GM06990 (cell line): ENCODE measurements at regions not wholly inside any gene's neighbourhood (a gene's known extent, or its start where the extent isn't known, plus 50 kb on each side); places are given as distances from the start of the nearest gene placed in this dataset.

Experiments used
- DNase-seq: peaks from one replicate; pipeline ENCODE4 v3.0.0-alpha.2; 2011; ENCODE audit not compliant: insufficient read length; ENCODE audit errors: extremely low read depth
- H3K27me3 ChIP-seq: replicated peaks from 2 replicates; pipeline ENCODE4 v1.6.0; 2011; ENCODE audit warnings: low read length; ENCODE audit not compliant: control insufficient read depth, insufficient read depth
- H3K36me3 ChIP-seq: 2 replicates; pipeline ENCODE4 v1.5.1; 2011; ENCODE audit warnings: low read length; ENCODE audit not compliant: control insufficient read depth, insufficient read depth
- H3K4me3 ChIP-seq: replicated peaks from 2 replicates; pipeline ENCODE4 v1.5.1; 2011; ENCODE audit warnings: low read depth, mild to moderate bottlenecking, control low read depth, low read length
- TF ChIP-seq, protein P1 (sequence below): IDR thresholded peaks from 2 replicates; pipeline ENCODE4 v1.5.1; 2011; ENCODE audit warnings: low read length, control low read depth, mild to moderate bottlenecking, inconsistent platforms; ENCODE audit not compliant: insufficient read depth, poor library complexity, severe bottlenecking

DNA sequence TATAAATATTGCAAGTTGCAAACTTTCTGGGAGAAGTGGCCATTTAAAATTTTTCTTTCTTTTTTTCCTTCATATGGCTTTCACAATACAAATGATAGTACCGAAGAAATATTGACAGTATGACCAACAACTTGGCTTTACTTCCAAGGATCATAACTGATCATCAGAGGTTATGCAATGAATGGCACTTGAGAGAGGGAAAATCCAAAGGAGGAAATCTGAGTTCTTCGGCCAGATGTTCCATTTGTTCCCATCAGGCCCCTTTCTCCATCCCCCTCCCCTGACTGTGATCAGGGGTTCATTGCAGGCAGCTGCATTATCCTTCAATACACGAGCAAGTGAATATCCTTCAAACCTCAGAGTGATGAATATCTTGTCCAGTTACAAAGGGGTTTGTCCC is 130.0 kb upstream of the UST start:
- no peak overlapping the region for H3K4me3 ChIP-seq
- no peaks in the 10 kb centered on the region for H3K36me3 ChIP-seq
- DNase-seq, result no peak
- TF ChIP-seq, protein P1, sequence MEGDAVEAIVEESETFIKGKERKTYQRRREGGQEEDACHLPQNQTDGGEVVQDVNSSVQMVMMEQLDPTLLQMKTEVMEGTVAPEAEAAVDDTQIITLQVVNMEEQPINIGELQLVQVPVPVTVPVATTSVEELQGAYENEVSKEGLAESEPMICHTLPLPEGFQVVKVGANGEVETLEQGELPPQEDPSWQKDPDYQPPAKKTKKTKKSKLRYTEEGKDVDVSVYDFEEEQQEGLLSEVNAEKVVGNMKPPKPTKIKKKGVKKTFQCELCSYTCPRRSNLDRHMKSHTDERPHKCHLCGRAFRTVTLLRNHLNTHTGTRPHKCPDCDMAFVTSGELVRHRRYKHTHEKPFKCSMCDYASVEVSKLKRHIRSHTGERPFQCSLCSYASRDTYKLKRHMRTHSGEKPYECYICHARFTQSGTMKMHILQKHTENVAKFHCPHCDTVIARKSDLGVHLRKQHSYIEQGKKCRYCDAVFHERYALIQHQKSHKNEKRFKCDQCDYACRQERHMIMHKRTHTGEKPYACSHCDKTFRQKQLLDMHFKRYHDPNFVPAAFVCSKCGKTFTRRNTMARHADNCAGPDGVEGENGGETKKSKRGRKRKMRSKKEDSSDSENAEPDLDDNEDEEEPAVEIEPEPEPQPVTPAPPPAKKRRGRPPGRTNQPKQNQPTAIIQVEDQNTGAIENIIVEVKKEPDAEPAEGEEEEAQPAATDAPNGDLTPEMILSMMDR, result no peak
- H3K27me3 ChIP-seq, result no peaks in the 10 kb centered on the region; the same call in 1 of the 2 replicates

DNA sequence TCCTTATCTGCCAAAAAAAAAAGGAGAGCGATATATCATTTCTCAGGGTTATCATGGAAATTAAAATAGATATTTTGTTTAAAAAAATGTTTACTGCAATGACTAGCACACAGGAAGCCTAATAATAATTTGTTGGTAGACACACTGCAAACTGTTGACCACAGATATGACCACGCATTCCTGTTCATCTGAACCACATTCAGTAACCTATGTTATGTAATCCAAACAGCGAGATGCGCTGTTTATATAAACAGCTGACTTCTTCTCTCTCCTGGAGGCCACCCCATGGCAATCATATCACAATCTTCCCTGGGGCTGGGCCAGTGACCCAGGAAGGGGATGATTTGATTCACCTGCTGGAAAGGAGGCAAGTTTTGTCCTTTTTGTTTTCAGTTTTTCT is 129.3 kb upstream of the UST start:
- TF ChIP-seq, protein P1, result no peak
- Histone ChIP-seq H3K27me3 (no peaks in the 10 kb centered on the region; the same call in 1 of the 2 replicates), H3K36me3 (no peaks in the 10 kb centered on the region), H3K4me3 (no peak overlapping the region)
- DNase-seq, result no peak

DNA sequence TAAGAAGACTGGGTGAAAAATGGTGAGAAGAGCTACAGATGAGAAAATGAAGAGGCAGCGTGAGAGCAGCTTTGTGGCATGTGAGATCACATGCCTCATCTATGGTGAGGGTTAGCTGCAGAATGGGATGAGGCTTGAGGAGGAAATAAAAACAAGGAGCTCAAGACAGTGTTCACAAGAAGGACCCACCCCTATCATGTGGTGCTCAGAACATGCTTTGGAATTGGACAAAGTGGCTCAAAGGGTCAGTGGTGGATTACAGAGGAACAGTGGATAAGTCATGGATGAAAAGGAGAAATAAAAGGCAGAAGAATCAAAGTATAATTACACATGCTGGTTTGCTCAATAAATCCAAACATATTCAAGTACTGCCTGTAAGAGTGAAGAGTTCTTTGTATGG is 126.9 kb upstream of the UST start:
- TF ChIP-seq, protein P1, result no peak
- no peak for DNase-seq
- Histone ChIP-seq H3K4me3 (no peak overlapping the region), H3K36me3 (no peaks in the 10 kb centered on the region), H3K27me3 (no peaks in the 10 kb centered on the region)

DNA sequence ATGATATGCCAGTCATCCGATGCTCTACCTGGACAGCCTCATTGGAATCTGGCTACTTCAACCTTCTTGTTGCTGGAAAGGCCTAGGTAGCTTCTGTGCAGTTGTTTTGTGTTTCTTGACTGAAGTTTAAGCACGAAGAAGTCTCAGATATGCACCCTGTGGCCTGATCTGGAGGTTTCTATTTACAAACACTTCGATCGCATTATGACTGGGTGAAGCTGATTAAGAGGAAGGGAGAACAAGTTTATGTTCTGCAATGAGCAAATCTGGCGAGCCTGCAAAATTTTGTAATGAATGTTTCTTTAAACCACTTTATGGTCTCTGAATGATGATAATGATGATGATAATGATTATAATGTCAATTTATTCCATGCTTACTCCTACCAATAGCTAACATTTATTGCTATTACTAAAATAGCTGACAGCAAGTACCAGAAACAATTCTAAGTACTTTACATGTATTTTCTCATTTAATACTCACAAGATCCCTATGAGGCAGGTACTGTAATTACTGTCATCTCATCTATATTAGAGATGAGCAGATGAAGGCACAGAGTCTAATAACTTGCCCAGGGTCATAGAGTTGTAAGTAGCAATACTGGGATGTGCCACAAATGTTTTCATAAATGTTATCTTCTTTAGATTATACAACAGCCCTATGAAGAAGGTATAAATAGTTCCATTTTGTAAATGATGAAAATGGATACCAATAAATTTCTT is 126.1 kb upstream of the UST start:
- peak; percentile 66 for DNase-seq
- Histone ChIP-seq H3K4me3 (no peak overlapping the region), H3K36me3 (no peaks in the 10 kb centered on the region), H3K27me3 (no peaks in the 10 kb centered on the region)
- TF ChIP-seq, protein P1, result no peak

DNA sequence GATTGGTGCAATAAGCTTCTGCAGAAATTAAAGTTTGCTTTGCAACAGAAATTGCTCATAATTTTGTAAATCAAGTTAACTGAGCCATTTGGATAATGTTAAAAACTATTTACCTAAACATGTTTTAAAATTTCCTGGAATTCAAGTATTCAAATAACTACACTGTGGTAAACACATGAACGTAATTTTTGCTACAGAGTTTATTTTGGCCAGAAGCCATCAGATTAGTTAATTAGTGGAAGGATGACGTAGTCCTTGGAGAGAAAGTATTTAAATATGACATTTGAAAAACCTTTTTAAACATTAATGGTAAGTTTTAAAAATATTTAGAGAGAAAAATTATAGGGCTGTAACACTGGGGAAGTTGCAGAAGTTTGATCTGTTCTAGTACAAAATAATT is 121.2 kb upstream of the UST start:
- Histone ChIP-seq H3K4me3 (no peak overlapping the region), H3K27me3 (no peaks in the 10 kb centered on the region), H3K36me3 (no peaks in the 10 kb centered on the region)
- no peak for DNase-seq
- TF ChIP-seq, protein P1, result no peak

DNA sequence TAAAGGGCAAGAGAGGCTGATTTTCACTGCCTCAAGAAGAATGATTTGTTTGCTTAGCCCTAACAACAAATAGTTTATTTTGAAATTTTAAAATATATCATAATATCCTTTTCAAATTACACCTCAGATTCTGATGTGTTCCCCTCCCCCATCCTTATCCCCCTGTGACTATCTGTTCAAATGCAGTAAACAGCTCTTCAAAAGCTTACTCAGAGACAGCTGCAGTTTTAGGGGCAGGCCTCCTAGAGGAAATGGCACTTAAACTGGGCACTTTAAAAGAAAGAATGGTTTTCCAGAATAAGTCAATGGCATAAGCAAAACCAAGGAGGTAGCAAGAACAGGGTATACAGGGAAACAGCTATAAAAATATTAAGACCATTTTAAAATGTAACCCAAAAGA is 118.6 kb upstream of the UST start:
- TF ChIP-seq, protein P1, result no peak

More for the DNA sequence above, 118.6 kb upstream of the UST start:
- H3K36me3 ChIP-seq, result no peaks in the 10 kb centered on the region
- H3K27me3 ChIP-seq, result no peaks in the 10 kb centered on the region
- H3K4me3 ChIP-seq, result no peak overlapping the region
- no peak for DNase-seq
